HL-60 (cell line): ENCODE measurements at regions not wholly inside any gene's neighbourhood (a gene's known extent, or its start where the extent isn't known, plus 50 kb on each side); places are given as distances from the start of the nearest gene placed in this dataset.

ENCODE experiments used
- POLR2AphosphoS5 ChIP-seq: IDR thresholded peaks from 2 replicates; pipeline ENCODE4 v1.6.1; 2012; ENCODE audit warnings: low read depth
- TF ChIP-seq, protein P1 (sequence below): IDR thresholded peaks from one replicate; pipeline ENCODE4 v1.5.1; 2011; ENCODE audit warnings: low read length, control low read depth, inconsistent platforms; ENCODE audit not compliant: insufficient read depth

DNA sequence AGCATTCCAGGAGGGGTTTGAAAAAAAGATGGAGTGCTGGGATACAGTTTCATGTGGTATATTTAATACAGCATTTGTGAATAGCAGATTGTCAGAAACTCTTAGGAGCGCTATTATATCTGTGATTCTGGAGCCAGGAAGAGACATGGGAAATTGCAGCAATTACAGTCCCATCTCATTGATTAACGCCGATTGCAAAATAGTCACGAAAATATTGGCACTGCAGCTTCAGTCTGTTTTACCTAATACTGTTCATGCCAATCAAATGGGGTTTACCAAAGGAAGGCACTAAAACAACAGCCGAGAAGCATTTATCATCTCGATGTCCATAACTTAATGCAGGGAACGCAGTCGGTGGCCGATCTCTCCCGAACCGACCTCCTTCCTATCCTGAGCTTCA lies 295.8 kb downstream of the TEX29 start:
- TF ChIP-seq, protein P1, sequence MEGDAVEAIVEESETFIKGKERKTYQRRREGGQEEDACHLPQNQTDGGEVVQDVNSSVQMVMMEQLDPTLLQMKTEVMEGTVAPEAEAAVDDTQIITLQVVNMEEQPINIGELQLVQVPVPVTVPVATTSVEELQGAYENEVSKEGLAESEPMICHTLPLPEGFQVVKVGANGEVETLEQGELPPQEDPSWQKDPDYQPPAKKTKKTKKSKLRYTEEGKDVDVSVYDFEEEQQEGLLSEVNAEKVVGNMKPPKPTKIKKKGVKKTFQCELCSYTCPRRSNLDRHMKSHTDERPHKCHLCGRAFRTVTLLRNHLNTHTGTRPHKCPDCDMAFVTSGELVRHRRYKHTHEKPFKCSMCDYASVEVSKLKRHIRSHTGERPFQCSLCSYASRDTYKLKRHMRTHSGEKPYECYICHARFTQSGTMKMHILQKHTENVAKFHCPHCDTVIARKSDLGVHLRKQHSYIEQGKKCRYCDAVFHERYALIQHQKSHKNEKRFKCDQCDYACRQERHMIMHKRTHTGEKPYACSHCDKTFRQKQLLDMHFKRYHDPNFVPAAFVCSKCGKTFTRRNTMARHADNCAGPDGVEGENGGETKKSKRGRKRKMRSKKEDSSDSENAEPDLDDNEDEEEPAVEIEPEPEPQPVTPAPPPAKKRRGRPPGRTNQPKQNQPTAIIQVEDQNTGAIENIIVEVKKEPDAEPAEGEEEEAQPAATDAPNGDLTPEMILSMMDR = no peak
- TF ChIP-seq POLR2AphosphoS5 = no peak
